ENCODE measurements at regions not wholly inside any gene's neighbourhood (a gene's known extent, or its start where the extent isn't known, plus 50 kb on each side); places are given as distances from the start of the nearest gene placed in this dataset.

DNA sequence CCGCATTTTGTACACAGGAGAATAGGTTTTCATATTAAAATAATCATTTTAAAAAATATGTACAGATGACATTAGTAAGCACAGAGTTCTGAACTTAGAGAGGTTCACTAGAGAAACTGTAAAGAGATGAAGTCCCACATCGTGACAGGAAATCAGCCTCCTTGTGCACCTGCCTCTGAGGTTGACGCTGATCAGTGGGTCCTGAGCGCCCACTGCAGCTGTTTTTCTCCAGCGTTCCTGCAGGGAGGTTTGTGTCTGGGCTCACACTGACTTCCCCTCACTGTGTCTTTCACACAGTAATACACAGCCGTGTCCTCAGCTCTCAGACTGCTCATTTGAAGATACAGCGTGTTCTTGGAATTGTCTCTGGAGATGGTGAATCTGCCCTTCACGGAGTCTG, 561.5 kb downstream of the TMEM121 start:
- TF ChIP-seq, protein P1, sequence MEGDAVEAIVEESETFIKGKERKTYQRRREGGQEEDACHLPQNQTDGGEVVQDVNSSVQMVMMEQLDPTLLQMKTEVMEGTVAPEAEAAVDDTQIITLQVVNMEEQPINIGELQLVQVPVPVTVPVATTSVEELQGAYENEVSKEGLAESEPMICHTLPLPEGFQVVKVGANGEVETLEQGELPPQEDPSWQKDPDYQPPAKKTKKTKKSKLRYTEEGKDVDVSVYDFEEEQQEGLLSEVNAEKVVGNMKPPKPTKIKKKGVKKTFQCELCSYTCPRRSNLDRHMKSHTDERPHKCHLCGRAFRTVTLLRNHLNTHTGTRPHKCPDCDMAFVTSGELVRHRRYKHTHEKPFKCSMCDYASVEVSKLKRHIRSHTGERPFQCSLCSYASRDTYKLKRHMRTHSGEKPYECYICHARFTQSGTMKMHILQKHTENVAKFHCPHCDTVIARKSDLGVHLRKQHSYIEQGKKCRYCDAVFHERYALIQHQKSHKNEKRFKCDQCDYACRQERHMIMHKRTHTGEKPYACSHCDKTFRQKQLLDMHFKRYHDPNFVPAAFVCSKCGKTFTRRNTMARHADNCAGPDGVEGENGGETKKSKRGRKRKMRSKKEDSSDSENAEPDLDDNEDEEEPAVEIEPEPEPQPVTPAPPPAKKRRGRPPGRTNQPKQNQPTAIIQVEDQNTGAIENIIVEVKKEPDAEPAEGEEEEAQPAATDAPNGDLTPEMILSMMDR (IDR thresholded peaks at IDR 0.05; ENCODE audit: insufficient read depth, low read length) = no peak
- TF ChIP-seq, protein P2, sequence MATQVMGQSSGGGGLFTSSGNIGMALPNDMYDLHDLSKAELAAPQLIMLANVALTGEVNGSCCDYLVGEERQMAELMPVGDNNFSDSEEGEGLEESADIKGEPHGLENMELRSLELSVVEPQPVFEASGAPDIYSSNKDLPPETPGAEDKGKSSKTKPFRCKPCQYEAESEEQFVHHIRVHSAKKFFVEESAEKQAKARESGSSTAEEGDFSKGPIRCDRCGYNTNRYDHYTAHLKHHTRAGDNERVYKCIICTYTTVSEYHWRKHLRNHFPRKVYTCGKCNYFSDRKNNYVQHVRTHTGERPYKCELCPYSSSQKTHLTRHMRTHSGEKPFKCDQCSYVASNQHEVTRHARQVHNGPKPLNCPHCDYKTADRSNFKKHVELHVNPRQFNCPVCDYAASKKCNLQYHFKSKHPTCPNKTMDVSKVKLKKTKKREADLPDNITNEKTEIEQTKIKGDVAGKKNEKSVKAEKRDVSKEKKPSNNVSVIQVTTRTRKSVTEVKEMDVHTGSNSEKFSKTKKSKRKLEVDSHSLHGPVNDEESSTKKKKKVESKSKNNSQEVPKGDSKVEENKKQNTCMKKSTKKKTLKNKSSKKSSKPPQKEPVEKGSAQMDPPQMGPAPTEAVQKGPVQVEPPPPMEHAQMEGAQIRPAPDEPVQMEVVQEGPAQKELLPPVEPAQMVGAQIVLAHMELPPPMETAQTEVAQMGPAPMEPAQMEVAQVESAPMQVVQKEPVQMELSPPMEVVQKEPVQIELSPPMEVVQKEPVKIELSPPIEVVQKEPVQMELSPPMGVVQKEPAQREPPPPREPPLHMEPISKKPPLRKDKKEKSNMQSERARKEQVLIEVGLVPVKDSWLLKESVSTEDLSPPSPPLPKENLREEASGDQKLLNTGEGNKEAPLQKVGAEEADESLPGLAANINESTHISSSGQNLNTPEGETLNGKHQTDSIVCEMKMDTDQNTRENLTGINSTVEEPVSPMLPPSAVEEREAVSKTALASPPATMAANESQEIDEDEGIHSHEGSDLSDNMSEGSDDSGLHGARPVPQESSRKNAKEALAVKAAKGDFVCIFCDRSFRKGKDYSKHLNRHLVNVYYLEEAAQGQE (IDR thresholded peaks at IDR 0.05; ENCODE audit: insufficient replicate concordance, low read depth) = no peak
- no peak for TF ChIP-seq POLR2AphosphoS5 (IDR thresholded peaks at IDR 0.05; ENCODE audit: low read depth)
- TF ChIP-seq SPI1 (IDR thresholded peaks at IDR 0.05; ENCODE audit: borderline replicate concordance, low read depth) = no peak
- no peak for TF ChIP-seq GABPA (IDR thresholded peaks at IDR 0.05; ENCODE audit: low read depth)
